ENCODE measurements at regions not wholly inside any gene's neighbourhood (a gene's known extent, or its start where the extent isn't known, plus 50 kb on each side); places are given as distances from the start of the nearest gene placed in this dataset.
"Not testable (repeated sequence)": the region's sequence is repeated elsewhere in the genome, so short reads cannot be mapped to it uniquely, and the experiment has no call there.

DNA sequence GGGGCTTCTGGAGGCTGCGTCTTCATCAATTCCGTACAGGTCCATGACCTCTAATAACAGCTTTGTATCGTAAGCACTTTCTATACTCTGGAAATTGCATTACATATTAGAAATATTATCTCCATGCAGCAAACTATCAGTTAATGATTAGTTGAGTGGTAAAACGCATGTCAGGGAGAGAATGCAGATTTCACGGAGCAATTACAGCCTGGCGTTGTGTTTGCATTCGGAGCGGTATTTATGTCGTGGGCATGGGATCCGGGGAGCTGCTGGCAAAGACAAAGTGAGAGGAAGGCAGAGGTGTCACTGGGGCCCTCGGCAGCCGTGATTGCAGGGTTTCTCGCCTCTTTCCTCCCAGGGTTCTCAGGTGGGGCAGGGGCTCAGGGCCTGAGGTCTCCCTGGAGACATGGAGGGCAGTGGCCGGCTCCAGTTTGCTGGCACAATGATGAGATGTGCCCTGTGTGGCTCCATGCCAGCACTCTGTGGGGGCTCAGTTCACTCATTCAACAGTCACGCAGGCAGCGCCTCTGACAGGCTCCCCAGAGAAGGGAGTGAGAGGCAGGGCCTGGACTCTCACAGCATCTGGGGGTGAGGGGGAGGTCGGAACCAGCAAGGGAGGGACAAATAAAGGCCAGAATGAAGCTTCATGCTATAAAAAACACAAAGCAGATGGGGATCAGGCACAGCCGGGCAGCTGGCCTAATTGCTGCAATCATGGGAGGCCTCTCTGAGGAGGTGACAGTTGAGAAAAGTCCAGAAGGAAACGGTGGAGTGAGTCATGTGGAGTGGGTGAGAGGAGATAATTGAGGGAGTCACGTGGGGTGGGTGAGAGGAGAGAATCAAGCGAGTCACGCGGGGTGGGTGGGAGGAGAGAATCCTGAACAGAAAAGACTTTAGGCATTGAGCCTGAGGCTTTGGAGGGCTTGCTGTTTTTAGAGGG is 1002.7 kb downstream of the BRD1 start:
- H3K27ac Mint-ChIP-seq, result no peak overlapping the region
- H3K27me3 Mint-ChIP-seq, result peaks cover 12% of the 10 kb centered on the region
- no peaks in the 10 kb centered on the region for H3K36me3 Mint-ChIP-seq
- H3K9me3 Mint-ChIP-seq, result no peaks in the 10 kb centered on the region
- DNase-seq (ENCODE audit: low spot score in 2 of 2), result no peak
- ATAC-seq (ENCODE audit: low read depth), result no peak
- no peak overlapping the region for H3K4me3 Mint-ChIP-seq
- H3K4me1 Mint-ChIP-seq, result no peaks in the 10 kb centered on the region

DNA sequence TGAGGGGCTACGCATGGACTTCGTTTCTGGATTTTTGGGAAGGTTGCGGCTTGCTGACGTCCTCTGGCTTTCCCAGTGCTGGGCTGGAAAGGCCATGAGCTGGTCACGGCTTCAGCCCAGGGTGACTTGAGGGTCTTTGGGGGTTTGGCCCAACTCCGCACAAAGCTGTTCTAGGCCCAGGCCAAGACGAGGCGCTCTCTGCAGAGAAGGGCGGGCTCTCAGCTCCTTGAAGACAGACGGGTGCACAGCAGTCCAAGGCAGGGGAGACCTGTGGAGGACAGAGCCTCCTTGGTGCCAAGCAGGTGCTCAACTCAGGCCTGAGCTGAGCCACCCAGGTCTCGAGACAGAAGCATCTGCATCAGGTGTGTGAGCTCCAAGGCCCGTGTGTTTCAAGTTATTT is 1003.7 kb downstream of the BRD1 start:
- ATAC-seq (ENCODE audit: low read depth) (no peak), DNase-seq (ENCODE audit: low spot score in 2 of 2) (no peak)
- Mint-ChIP-seq H3K4me3 (no peak overlapping the region), H3K4me1 (no peaks in the 10 kb centered on the region), H3K36me3 (no peaks in the 10 kb centered on the region), H3K27me3 (peaks cover 12% of the 10 kb centered on the region), H3K27ac (no peak overlapping the region), H3K9me3 (no peaks in the 10 kb centered on the region)

DNA sequence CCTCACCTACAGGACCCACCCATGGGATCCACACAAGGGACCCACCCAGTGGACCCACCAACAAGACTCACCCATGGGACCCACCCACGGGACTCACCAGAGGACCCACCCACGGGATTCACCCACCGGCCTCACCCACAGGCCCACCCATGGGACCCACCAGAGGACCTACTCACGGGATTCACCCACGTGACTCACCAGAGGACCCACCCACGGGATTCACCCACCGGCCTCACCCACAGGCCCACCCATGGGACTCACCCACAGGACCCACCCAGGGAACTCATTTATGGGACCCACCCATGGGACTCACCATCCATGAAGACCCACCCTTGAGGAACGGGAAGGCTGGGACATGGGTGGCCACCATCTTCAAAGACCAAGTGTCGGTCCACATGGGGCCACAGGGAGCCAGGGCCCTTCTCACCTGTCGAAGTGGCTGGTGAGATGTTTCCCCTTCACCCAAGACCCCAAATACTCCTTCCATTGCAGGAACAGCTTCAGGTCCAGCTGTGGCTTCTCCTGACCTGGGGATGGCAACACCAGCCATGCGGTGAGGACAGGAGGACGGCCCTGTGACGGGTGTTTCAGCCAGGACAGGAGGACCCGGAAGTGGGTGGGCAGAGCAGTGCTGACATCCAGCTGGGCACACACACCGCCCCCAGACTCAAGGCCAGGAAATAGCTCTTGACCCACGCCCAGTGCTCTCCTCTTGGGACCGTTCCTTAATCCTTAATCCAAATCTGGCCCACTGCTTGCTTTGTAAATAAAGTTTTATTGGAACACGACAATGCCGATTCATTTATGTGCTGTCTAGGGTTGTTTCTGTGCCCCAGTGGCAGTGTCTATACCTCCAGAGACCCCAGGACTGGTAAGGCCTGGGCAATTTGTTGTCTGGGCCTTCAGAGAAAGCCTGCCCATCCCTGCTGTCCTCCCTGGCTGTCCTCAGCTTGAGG is 1005.1 kb downstream of the BRD1 start:
- no peak for DNase-seq (ENCODE audit: low spot score in 2 of 2)
- H3K9me3 Mint-ChIP-seq, result peaks cover 4% of the 10 kb centered on the region
- no peak for ATAC-seq (ENCODE audit: low read depth)
- no peak overlapping the region for H3K4me3 Mint-ChIP-seq
- H3K36me3 Mint-ChIP-seq, result no peaks in the 10 kb centered on the region
- peaks cover 10% of the 10 kb centered on the region for H3K27me3 Mint-ChIP-seq
- H3K4me1 Mint-ChIP-seq, result no peaks in the 10 kb centered on the region
- H3K27ac Mint-ChIP-seq, result no peak overlapping the region

DNA sequence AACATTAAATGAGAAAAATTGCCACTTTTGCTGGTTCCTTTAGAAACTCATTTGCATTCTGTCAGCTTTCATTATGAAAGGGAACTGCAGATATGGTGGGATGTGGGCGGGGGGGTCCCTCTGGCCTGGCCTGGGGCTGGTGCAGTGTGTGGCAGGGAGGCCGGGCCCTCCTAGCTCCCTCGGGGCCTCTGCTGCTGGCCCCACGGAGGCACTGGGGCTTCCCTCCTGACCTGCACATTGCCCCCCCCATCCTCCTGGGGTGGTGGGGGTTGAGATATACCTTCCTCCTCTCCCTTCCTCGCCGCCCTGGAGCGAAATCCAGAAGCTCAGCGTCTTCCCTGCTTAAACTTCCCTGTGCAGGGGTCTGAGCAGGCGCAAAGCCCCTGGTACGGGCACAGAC is 1005.9 kb downstream of the BRD1 start:
- Mint-ChIP-seq H3K4me1 (no peaks in the 10 kb centered on the region), H3K36me3 (no peaks in the 10 kb centered on the region), H3K4me3 (no peak overlapping the region), H3K27me3 (peaks cover 10% of the 10 kb centered on the region), H3K9me3 (peaks cover 4% of the 10 kb centered on the region), H3K27ac (no peak overlapping the region)
- ATAC-seq (ENCODE audit: low read depth) (no peak), DNase-seq (ENCODE audit: low spot score in 2 of 2) (no peak)

DNA sequence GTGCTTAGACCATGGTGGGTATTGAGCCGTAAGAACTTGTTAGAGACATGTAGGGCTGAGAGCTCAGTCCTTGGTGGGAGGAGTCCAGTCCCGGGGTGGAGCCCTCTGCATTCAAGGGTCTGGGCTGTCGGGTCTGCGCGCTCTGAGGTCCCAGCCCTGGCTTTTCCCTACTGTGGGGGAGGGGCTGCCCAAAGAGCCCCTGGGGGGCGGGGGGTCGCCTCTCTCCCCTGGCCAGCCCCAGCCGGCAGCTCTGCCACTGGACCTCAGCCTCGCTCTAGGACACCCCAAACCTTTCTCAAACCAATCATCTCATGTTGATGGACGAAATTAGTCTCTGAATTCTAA is 1006.4 kb downstream of the BRD1 start:
- Mint-ChIP-seq H3K27me3 (peaks cover 8% of the 10 kb centered on the region), H3K4me1 (no peaks in the 10 kb centered on the region), H3K4me3 (no peak overlapping the region), H3K9me3 (peaks cover 4% of the 10 kb centered on the region), H3K36me3 (no peaks in the 10 kb centered on the region), H3K27ac (no peak overlapping the region)
- ATAC-seq (ENCODE audit: low read depth) (no peak), DNase-seq (ENCODE audit: low spot score in 2 of 2) (no peak)

DNA sequence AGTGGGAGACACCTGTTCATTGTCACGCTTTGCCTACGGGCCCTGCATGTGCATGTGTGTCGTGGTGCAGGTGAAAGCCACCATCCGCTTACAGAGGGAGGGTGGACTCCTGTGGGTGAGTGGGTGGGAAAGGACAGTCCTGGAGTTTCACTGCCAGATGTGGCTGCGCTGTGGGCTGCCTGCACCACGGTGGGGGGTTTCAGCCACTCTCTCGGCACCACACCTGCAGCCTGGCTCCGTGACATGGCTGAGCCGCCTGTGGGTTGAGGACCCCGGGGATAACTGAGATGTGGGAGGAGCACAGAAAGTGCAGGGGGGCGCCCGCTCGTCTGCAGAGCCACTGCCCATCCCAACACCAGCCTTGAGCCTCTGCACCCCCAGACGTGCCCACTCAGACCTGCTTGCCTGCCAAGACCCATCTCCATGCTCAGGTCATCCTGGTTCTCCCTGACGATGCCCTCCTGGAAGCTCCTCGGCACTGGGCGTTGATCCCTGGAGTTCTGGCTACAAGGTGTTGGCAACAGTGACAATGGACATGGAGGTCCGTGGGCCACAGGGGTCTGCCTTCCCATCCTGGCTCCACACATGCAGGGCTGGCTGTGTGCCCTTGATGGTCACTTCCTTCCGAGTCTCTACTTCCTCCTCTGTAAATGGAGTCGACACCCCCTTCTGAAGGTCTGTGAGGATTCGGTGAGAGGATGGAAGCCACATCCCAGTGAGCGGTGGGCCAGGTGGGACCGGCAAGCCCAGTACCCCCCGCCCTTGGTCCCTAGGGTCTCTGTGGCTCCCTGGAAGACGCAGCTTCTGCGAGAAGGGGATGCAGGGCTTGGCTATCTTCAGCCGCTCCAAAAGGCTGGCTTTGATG is 1007.0 kb downstream of the BRD1 start:
- Mint-ChIP-seq H3K4me3 (no peak overlapping the region), H3K36me3 (no peaks in the 10 kb centered on the region), H3K27ac (no peak overlapping the region), H3K4me1 (no peaks in the 10 kb centered on the region), H3K27me3 (peaks cover 7% of the 10 kb centered on the region), H3K9me3 (peaks cover 4% of the 10 kb centered on the region)
- DNase-seq (ENCODE audit: low spot score in 2 of 2), result no peak
- no peak for ATAC-seq (ENCODE audit: low read depth)

DNA sequence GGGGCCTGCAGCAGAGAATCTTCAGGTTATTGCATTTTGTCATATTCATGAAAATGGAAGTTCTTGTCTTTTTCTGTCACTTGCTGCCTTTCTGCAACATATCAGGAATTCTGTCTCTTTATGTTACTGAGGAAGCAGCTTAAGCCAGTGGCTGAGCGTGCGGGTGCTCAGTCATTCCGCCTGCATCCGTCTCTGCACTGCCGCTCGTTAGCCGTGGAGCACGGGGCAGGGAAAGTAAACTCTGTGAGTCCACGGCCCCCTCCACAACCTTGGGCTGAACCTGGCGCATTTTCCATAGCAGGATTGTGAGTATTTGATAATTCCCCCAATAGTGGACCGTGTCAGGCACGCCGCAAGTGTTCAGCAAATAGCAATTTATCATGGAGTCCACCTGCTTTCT is 1007.7 kb downstream of the BRD1 start:
- H3K4me1 Mint-ChIP-seq, result no peaks in the 10 kb centered on the region
- DNase-seq (ENCODE audit: low spot score in 2 of 2) (no peak), ATAC-seq (ENCODE audit: low read depth) (no peak)
- no peaks in the 10 kb centered on the region for H3K36me3 Mint-ChIP-seq
- H3K27me3 Mint-ChIP-seq, result peaks cover 6% of the 10 kb centered on the region
- H3K4me3 Mint-ChIP-seq, result no peak overlapping the region
- peaks cover 5% of the 10 kb centered on the region for H3K9me3 Mint-ChIP-seq
- H3K27ac Mint-ChIP-seq, result no peak overlapping the region

DNA sequence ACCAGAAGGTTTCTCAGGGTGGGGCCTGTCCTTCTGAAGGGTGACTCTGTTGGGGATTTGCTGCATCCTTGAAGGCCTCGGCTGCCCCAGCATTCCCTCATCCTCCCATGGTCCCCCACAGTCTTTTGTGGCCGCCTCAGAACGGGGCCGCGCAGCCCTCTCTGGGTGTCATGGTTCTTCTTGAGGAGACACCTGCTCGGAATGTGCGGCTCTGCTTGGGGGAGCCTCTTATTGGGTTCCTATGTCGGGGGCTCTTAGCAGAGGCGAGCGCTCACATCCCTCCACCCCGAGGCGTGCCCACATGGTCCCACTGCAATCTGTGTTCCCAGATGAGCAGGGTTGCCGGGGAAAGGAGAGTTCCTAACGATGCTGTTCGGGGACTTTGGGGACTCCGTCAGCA is 1008.4 kb downstream of the BRD1 start:
- Mint-ChIP-seq H3K4me1 (no peaks in the 10 kb centered on the region), H3K36me3 (no peaks in the 10 kb centered on the region)
- ATAC-seq (ENCODE audit: low read depth), result no peak

DNA sequence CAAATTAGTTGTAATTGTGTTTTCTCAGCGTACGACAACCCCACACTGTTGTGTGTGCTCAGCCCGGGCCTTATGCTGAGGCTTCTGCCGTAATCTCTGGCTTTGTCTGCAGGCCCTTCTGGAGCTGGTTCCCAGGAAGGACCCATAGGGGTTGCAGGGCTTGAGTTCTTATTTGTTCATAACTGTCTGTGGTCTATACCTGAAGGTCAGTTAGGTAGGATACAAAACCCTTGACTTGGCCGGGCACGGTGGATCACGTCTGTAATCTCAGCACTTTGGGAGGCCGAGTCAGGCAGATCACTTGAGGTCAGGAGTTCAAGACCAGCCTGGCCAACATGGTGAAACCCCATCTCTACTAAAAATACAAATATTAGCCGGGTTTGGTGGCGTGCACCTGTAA is 1010.2 kb downstream of the BRD1 start:
- not testable (repeated sequence) for H3K27ac Mint-ChIP-seq; H3K27me3 Mint-ChIP-seq; H3K9me3 Mint-ChIP-seq; H3K36me3 Mint-ChIP-seq; ATAC-seq (ENCODE audit: low read depth); DNase-seq (ENCODE audit: low spot score in 2 of 2); H3K4me3 Mint-ChIP-seq; H3K4me1 Mint-ChIP-seq

More for the DNA sequence above, 1008.4 kb downstream of the BRD1 start:
- Mint-ChIP-seq H3K27ac (no peak overlapping the region), H3K27me3 (peaks cover 2% of the 10 kb centered on the region), H3K4me3 (no peak overlapping the region), H3K9me3 (peaks cover 5% of the 10 kb centered on the region)
- DNase-seq (ENCODE audit: low spot score in 2 of 2), result no peak

DNA sequence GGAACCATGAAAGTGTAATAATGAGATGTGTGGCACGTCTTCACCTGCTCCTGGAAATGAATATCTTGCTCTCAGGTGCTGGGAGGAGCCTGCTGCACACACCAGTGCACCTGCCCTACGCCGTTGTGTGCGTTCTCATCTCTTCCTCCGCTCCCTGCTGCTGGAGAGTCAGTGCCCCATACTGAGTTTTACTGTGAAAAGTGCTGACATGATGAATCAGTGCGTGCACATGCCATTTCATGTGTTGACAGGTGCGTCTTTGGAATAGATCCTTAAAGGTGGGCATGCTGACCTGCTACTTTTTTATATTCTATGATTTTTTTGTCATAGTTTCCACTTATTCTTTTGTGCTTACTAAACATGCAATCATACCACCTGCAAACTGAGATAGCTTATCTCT is 1015.8 kb downstream of the BRD1 start:
- Mint-ChIP-seq H3K4me1 (no peaks in the 10 kb centered on the region), H3K27ac (no peak overlapping the region), H3K36me3 (no peaks in the 10 kb centered on the region), H3K4me3 (no peak overlapping the region), H3K27me3 (peaks cover 6% of the 10 kb centered on the region), H3K9me3 (peaks cover 2% of the 10 kb centered on the region)
- ATAC-seq (ENCODE audit: low read depth) (no peak), DNase-seq (ENCODE audit: low spot score in 2 of 2) (no peak)

DNA sequence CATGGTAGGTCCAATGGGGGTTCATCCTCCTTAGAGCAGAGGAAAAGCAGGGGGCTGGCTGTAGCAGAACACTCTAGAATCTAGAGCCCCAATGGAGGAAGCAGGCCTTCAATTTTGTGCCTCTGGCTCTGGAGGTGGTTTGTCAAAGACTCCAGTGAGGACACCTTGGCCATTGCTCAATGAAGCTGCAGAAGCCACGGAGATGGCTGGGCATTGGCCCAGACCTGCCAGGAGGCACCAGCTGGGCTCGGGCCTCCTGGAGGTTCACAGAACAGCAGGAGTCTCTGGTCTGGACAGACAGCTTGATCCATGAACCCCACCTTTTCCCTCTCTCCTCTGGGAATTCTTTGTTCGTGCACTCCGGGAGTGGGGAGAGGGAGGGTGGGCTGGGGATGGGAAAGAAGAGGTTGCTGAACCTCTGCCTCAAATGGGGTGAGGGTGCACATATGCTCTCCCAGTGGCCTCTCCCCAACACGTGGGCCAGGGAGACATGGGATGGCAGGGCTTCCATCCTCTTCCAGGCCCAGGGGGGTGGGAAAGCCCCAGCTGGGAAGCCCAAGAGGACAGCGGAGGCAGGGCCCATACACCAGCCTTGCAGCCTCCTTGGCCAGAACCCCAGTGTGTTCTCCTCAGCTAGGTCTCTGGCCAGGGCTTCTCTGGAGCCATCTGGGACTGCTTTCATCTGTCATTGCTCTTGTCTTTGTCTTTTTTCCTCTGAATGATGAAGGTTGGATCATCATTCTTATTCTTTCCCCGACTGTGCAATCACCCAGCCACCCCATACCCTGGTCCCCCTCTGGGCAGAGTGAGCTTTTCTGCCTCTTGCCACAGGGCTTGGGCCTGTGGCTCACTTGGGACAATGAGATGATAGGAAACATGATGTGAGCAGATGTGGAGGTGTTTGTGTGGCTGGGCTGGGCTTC is 1019.4 kb downstream of the BRD1 start:
- Mint-ChIP-seq H3K36me3 (no peaks in the 10 kb centered on the region), H3K9me3 (no peaks in the 10 kb centered on the region), H3K4me1 (no peaks in the 10 kb centered on the region), H3K27me3 (peaks cover 3% of the 10 kb centered on the region), H3K4me3 (no peak overlapping the region), H3K27ac (no peak overlapping the region)
- no peak for DNase-seq (ENCODE audit: low spot score in 2 of 2)
- ATAC-seq (ENCODE audit: low read depth), result no peak

DNA sequence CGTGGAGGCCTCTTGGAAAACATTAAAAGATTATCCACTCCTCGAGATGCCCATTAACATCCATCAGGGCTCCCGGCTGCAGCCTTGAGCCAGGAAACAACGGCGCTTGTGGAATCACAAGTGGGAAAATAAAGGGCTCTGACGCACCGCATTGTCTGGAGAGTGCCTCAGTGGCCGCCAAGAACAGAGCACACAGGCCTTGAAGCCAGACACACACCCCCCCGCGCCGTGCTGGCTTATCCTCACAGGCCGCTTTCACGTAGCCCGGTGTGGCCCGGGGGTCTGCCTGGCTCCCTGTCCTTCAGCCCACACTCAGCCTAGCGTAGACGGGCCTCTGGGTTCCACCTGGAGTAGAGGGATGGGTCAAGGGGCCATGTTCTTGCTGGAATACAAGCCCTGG is 1020.5 kb downstream of the BRD1 start:
- Mint-ChIP-seq H3K9me3 (no peaks in the 10 kb centered on the region), H3K27me3 (peaks cover 3% of the 10 kb centered on the region), H3K27ac (no peak overlapping the region), H3K4me1 (no peaks in the 10 kb centered on the region), H3K4me3 (no peak overlapping the region), H3K36me3 (no peaks in the 10 kb centered on the region)
- DNase-seq (ENCODE audit: low spot score in 2 of 2) (no peak), ATAC-seq (ENCODE audit: low read depth) (no peak)

DNA sequence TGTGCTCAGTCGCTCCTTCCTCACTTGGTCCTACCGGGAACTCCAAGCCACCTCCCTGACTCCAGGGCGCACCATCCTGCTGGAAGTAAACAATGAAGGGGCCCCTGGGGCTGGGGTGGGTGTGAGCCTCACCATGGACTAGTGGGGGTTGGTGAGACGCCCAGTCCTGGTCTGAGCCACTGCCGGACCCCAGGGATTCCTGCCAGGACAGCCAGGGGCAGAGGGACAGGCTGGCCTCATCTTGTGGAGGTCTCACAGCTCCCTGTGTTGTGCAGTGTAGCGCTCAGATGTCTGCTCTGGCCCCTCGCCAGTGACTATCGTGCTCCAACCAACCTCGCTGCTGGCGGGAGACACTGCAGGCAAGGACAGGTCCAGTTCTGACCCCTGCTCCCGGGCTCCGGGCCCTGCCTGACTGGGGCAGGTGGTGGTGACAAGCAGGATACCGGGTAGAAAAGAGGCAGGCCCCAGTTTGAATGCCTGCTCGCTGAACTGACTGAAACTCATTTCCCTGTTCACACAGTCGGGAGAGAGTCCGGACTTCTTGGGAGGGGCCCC is 1021.4 kb downstream of the BRD1 start:
- Mint-ChIP-seq H3K4me3 (no peak overlapping the region), H3K36me3 (no peaks in the 10 kb centered on the region), H3K9me3 (no peaks in the 10 kb centered on the region), H3K27me3 (peaks cover 1% of the 10 kb centered on the region), H3K4me1 (no peaks in the 10 kb centered on the region), H3K27ac (no peak overlapping the region)
- ATAC-seq (ENCODE audit: low read depth) (no peak), DNase-seq (ENCODE audit: low spot score in 2 of 2) (no peak)
